ENCODE measurements at regions not wholly inside any gene's neighbourhood (a gene's known extent, or its start where the extent isn't known, plus 50 kb on each side); places are given as distances from the start of the nearest gene placed in this dataset.
A peak's percentile ranks its signal among the peaks of the same experiment; 100 is the strongest.
"Not testable (repeated sequence)": the region's sequence is repeated elsewhere in the genome, so short reads cannot be mapped to it uniquely, and the experiment has no call there.

DNA sequence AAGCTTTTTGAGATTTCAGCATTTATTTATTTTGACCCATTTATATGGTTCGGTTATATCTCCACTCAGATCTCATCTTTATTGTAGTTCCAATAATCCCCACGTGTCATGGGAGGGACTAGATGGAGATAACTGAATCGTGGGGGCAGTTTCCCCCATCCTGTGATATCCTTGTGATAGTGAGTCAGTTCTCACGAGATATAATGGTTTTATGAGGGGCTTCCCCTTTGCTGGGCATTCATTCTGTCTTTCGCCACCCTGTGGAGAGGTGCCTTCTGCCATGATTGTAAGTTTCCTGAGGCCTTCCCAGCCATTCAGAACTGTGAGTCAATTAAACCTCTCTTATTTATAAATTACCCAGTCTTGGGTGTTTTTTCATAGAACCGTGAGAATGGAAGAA, 96.5 kb upstream of the PCSK1 start:
- no peak for DNase-seq

GRCh38 chr5:96530901-96531300, 97.9 kb upstream of the PCSK1 start:
- DNase-seq: peak; percentile 5

GRCh38 chr5:96533371-96533770, 100.3 kb upstream of the PCSK1 start:
- DNase-seq: no peak

- DNase-seq: peak; percentile 73
Measured at GRCh38 chr5:96537386-96537785, 104.3 kb upstream of the PCSK1 start.

DNA sequence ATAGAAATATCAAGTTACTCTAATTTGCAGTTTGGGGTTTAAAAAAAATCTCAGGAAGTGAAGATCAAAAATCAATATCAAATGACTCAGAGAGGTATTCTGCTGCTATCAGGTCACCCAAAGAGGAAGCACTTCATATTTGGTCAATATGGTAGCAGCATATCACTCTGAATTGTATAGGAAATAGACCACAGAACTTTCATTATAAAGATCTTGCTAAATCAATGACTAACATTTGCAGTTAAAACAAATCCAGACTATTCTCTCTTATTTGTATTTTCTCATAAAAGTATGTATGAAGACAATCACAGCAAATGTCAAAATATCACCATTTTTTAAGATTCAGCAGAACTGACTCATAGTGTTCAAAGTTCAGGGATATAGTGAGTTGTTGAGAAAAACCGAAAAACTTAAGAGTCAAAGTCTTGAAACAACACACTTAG, 105.8 kb upstream of the PCSK1 start:
- peak; percentile 28 for DNase-seq

GRCh38 chr5:96546120-96546519, 113.1 kb upstream of the PCSK1 start:
- no peak for DNase-seq

DNA sequence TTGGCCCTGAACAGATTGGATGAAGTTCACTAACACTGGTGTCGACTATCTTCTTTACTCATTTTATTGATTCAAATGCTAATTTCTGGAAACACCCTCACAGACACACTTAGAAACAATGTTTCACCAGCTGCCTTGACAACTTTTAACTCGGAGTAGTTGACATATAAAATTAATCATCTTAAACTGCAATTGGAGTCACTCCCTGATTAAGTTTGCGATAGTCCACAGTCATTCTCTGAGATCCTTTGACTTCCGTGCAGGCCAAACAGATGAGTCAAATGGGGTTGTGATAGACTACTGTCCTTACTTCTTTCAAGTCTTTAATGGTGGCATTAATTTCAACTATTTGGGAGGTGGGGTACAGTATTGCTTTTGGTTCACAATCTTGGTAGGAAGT, 114.4 kb upstream of the PCSK1 start:
- no peak for DNase-seq

DNA sequence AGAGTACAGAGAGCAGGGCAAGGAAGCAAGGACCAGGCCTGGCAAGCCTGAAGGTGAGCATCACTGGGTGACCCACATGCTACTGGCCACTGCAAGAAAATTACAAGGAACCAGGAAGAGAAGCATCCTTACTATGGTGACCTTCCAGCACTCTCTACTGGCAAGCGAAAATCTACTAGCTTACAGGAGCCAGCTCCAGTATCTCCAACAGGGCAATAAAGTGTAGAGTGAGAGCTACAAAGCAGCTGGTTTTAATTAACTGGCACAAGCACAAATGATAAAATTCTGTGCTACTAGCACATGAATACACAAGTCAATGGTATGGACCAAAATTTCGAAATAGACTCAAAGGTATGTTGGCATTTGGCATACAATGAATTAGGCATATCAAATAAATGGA, 113.3 kb upstream of the CAST start:
- peak; percentile 61 for DNase-seq

GRCh38 chr5:96560857-96561256, 101.3 kb upstream of the CAST start:
- not testable (repeated sequence) for DNase-seq

- peak; percentile 85 for DNase-seq
Measured at GRCh38 chr5:96562614-96563013, 99.6 kb upstream of the CAST start.

DNA sequence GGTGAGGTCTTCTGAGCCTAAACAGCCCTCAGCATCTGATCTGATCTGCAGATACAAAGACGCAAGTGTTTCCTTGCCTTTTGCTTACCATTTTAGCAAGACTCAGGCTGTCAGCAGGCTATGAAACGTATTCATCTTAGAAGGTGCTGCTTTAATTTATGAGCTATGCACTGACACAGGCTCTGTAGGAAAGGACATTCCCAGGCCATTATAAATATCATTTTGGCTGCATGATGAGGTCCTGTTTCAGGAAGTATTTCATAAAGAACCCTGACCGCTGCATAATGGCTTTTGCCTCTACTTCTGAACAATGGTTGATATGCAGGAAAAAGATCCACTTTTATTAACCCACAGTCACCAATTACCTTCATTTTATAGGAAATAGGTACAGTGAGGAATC, 98.4 kb upstream of the CAST start:
- DNase-seq: no peak

- DNase-seq: peak; percentile 77
Measured at GRCh38 chr5:96565582-96566265, 96.5 kb upstream of the CAST start.

- peak; percentile 95 for DNase-seq
Measured at GRCh38 chr5:96566833-96567587, 95.2 kb upstream of the CAST start.

- no peak for DNase-seq
Measured at GRCh38 chr5:96569332-96569731, 92.8 kb upstream of the CAST start.

DNA sequence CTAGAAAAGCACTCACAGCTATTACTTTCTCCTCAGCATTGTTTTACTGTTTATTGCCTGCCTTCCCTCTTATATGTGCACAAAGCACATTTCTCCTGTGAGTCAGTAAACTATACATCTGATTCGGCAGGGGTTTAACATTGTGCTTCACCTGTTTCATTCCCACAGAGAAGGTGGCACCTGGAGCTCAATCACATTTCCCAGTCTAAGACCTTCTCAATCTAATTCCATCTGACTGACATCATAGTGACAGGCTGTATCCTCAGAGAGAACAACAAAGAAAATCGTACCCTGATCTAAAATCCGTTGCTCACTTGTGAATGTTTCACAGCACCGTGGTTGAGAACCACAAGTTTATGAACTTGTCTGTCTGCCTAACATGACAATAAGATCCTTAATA, 92.4 kb upstream of the CAST start:
- DNase-seq: no peak

GRCh38 chr5:96572864-96573512, 89.2 kb upstream of the CAST start:
- DNase-seq: peak; percentile 97

GRCh38 chr5:96573513-96573894, 88.7 kb upstream of the CAST start:
- no peak for DNase-seq

- peak; percentile 58 for DNase-seq
Measured at GRCh38 chr5:96576876-96577275, 85.3 kb upstream of the CAST start.

- DNase-seq: peak; percentile 36
Measured at GRCh38 chr5:96577909-96578308, 84.3 kb upstream of the CAST start.

- no peak for DNase-seq
Measured at GRCh38 chr5:96579711-96580110, 82.5 kb upstream of the CAST start.

DNA sequence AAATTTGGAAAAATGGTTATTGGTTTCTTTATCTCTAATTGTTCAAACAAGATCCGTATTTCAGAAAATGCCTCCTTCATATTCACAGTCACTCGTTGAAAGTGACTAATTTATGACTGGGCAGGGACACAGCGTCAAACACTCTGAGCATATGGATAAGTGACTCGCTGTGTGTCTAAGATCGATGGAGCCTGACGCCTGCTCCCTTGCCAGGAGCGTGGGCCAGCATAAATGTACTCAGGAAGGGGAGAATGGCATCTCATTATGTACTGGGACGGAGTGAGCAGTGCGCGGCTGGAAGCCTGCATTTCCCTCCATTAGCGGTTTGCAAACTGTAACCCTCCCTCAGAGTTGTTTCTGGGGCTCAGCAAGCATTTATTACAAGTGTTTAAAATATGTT, 79.8 kb upstream of the CAST start:
- peak; percentile 28 for DNase-seq

GRCh38 chr5:96584712-96585111, 77.5 kb upstream of the CAST start:
- no peak for DNase-seq

DNA sequence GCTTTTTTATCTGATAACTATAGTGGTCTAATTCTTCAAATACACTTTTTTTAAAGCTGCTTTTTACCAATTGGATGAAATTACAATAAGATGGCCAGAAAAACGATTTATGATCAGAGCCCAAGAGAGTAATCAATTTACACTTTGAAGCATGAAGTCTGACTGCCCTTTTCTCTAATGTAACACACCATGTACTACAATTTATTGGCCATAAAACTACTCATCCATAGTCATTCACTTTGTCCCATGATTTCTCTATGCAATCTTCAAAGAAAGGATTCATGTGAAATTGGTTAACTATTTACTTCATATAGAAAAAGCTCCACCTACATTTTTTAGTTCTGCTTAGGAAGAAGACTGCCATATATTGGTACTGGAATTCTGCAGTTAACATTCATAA, 73.6 kb upstream of the CAST start:
- no peak for DNase-seq

DNA sequence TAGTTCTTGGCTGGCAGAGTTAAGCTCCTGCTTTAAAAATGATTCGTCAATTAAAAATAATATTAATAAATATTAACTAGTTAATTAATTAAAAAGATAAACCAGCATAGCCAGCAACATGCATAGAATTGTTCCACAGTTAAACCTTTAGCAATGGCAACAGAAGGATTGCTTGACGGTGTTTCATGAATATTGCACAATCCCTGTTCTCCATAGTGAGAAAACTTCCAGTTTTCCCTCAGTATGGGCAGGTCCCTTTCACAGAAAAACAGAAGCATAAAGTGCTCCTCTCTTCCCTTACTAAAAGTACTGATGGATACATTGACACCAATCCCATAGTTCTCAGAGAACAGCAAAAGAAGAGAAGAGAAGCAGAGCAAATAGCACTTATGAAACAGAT, 71.4 kb upstream of the CAST start:
- DNase-seq: peak; percentile 26
